C4-2B (cell line): ENCODE measurements at regions not wholly inside any gene's neighbourhood (a gene's known extent, or its start where the extent isn't known, plus 50 kb on each side); places are given as distances from the start of the nearest gene placed in this dataset.

ENCODE experiments used
- ZFX ChIP-seq: fragments of 450-650 bp; IDR thresholded peaks from 2 replicates; pipeline ENCODE4 v1.6.1; 2017
- TF ChIP-seq, protein P1 (sequence below): fragments of 450-650 bp; conservative IDR thresholded peaks from 2 replicates; pipeline ENCODE4 v1.5.1; 2017; ENCODE audit warnings: mild to moderate bottlenecking

GRCh38 chr2:59277671-59278070, 1036.5 kb upstream of the FANCL start:
- TF ChIP-seq, protein P1, sequence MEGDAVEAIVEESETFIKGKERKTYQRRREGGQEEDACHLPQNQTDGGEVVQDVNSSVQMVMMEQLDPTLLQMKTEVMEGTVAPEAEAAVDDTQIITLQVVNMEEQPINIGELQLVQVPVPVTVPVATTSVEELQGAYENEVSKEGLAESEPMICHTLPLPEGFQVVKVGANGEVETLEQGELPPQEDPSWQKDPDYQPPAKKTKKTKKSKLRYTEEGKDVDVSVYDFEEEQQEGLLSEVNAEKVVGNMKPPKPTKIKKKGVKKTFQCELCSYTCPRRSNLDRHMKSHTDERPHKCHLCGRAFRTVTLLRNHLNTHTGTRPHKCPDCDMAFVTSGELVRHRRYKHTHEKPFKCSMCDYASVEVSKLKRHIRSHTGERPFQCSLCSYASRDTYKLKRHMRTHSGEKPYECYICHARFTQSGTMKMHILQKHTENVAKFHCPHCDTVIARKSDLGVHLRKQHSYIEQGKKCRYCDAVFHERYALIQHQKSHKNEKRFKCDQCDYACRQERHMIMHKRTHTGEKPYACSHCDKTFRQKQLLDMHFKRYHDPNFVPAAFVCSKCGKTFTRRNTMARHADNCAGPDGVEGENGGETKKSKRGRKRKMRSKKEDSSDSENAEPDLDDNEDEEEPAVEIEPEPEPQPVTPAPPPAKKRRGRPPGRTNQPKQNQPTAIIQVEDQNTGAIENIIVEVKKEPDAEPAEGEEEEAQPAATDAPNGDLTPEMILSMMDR, result no peak
- no peak for TF ChIP-seq ZFX
